ENCODE measurements at regions not wholly inside any gene's neighbourhood (a gene's known extent, or its start where the extent isn't known, plus 50 kb on each side); places are given as distances from the start of the nearest gene placed in this dataset.
"Not testable (repeated sequence)": the region's sequence is repeated elsewhere in the genome, so short reads cannot be mapped to it uniquely, and the experiment has no call there.

GRCh38 chr12:89053817-89054216, 298.5 kb downstream of the DUSP6 start:
- TF ChIP-seq, protein P1, sequence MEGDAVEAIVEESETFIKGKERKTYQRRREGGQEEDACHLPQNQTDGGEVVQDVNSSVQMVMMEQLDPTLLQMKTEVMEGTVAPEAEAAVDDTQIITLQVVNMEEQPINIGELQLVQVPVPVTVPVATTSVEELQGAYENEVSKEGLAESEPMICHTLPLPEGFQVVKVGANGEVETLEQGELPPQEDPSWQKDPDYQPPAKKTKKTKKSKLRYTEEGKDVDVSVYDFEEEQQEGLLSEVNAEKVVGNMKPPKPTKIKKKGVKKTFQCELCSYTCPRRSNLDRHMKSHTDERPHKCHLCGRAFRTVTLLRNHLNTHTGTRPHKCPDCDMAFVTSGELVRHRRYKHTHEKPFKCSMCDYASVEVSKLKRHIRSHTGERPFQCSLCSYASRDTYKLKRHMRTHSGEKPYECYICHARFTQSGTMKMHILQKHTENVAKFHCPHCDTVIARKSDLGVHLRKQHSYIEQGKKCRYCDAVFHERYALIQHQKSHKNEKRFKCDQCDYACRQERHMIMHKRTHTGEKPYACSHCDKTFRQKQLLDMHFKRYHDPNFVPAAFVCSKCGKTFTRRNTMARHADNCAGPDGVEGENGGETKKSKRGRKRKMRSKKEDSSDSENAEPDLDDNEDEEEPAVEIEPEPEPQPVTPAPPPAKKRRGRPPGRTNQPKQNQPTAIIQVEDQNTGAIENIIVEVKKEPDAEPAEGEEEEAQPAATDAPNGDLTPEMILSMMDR (IDR thresholded peaks at IDR 0.05), result not testable (repeated sequence)
- not testable (repeated sequence) for TF ChIP-seq EZH2, EZH2phosphoT487 (IDR thresholded peaks at IDR 0.05)
